Hepatocyte (in vitro differentiated cells): ENCODE measurements at regions not wholly inside any gene's neighbourhood (a gene's known extent, or its start where the extent isn't known, plus 50 kb on each side); places are given as distances from the start of the nearest gene placed in this dataset.

ENCODE experiments used
- CTCF ChIP-seq: fragments of 200-600 bp; sonication (generic); IDR thresholded peaks from 2 replicates; pipeline ENCODE4 v1.5.1; 2016; ENCODE audit warnings: antibody characterized with exemption, mild to moderate bottlenecking; ENCODE audit not compliant: poor library complexity
- EZH2 ChIP-seq: fragments of 200-600 bp; sonication (generic); IDR thresholded peaks from 2 replicates; pipeline ENCODE4 v1.6.1; 2016; ENCODE audit warnings: antibody characterized with exemption, mild to moderate bottlenecking, borderline replicate concordance
- EZH2phosphoT487 ChIP-seq: fragments of 200-600 bp; sonication (generic); IDR thresholded peaks from one replicate; pipeline ENCODE4 v1.6.1; 2018; ENCODE audit warnings: antibody characterized with exemption, mild to moderate bottlenecking, low read depth, moderate library complexity; ENCODE audit not compliant: unreplicated experiment, severe bottlenecking

- TF ChIP-seq CTCF (no peak), EZH2 (no peak), EZH2phosphoT487 (no peak)
These were observed 236.7 kb upstream of the DLGAP1 start for GRCh38 chr18:4691836-4692235.
